GM23338 (cell line): ENCODE measurements at regions not wholly inside any gene's neighbourhood (a gene's known extent, or its start where the extent isn't known, plus 50 kb on each side); places are given as distances from the start of the nearest gene placed in this dataset.

ENCODE experiments used
- ATAC-seq: fragments of 200-7000 bp; cut with Tn5 transposase; 3 replicates; pipeline ENCODE4 v1.9.1; 2020
- DNase-seq: peaks from one replicate; pipeline ENCODE4 v3.0.0-alpha.2; 2015; ENCODE audit warnings: low spot score
- H2AFZ ChIP-seq: fragments of 200-600 bp; sonication (generic); 2 replicates; pipeline ENCODE4 v1.8.0; 2016; ENCODE audit warnings: antibody characterized with exemption, mild to moderate bottlenecking, moderate library complexity
- H3F3A ChIP-seq: fragments of 200-600 bp; sonication (generic); replicated peaks from 2 replicates; pipeline ENCODE4 v1.8.0; 2017; ENCODE audit warnings: antibody characterized with exemption, mixed run types, low read depth
- H3K27ac ChIP-seq: fragments of 200-600 bp; sonication (generic); 2 replicates; pipeline ENCODE4 v1.6.1; 2016; ENCODE audit warnings: low read depth
- H3K27me3 ChIP-seq: fragments of 200-600 bp; sonication (generic); 2 replicates; pipeline ENCODE4 v1.8.0; 2016; ENCODE audit warnings: mild to moderate bottlenecking, mixed run types, moderate library complexity; ENCODE audit not compliant: insufficient read depth
- H3K36me3 ChIP-seq: fragments of 200-600 bp; sonication (generic); 2 replicates; pipeline ENCODE4 v1.8.0; 2016; ENCODE audit warnings: mild to moderate bottlenecking; ENCODE audit not compliant: insufficient read depth
- H3K4me1 ChIP-seq: fragments of 200-600 bp; sonication (generic); 2 replicates; pipeline ENCODE4 v1.8.0; 2016; ENCODE audit warnings: mild to moderate bottlenecking, moderate library complexity; ENCODE audit not compliant: insufficient read depth
- H3K4me2 ChIP-seq: fragments of 200-600 bp; sonication (generic); 2 replicates; pipeline ENCODE4 v1.7.1; 2017; ENCODE audit warnings: mixed run types
- H3K4me3 ChIP-seq: fragments of 200-600 bp; sonication (generic); 2 replicates; pipeline ENCODE4 v1.6.1; 2016; ENCODE audit warnings: mixed run types
- H3K79me2 ChIP-seq: fragments of 200-600 bp; sonication (generic); replicated peaks from 2 replicates; pipeline ENCODE4 v1.8.0; 2017; ENCODE audit warnings: mild to moderate bottlenecking; ENCODE audit not compliant: insufficient read depth
- H3K9me2 ChIP-seq: fragments of 200-600 bp; sonication (generic); 2 replicates; pipeline ENCODE4 v1.8.0; 2017; ENCODE audit not compliant: insufficient read depth
- H4K20me1 ChIP-seq: fragments of 200-600 bp; sonication (generic); replicated peaks from 2 replicates; pipeline ENCODE4 v1.8.0; 2017; ENCODE audit warnings: mild to moderate bottlenecking; ENCODE audit not compliant: insufficient read depth
- H3K27ac Mint-ChIP-seq: 2 replicates; pipeline ENCODE4 v1.8.0; 2020; ENCODE audit warnings: inconsistent platforms, mild to moderate bottlenecking, moderate library complexity, mixed read lengths
- H3K27me3 Mint-ChIP-seq: 3 replicates; pipeline ENCODE4 v1.8.0; 2022; ENCODE audit warnings: low read depth, mild to moderate bottlenecking, moderate library complexity, mixed read lengths, inconsistent platforms; ENCODE audit not compliant: insufficient read depth, poor library complexity
- H3K36me3 Mint-ChIP-seq: 3 replicates; pipeline ENCODE4 v1.8.0; 2021; ENCODE audit warnings: low read depth, mild to moderate bottlenecking, inconsistent platforms, moderate library complexity, mixed read lengths
- H3K4me1 Mint-ChIP-seq: 3 replicates; pipeline ENCODE4 v1.8.0; 2020; ENCODE audit warnings: mild to moderate bottlenecking, inconsistent platforms, mixed read lengths
- H3K4me3 Mint-ChIP-seq: 3 replicates; pipeline ENCODE4 v1.8.0; 2021; ENCODE audit warnings: moderate library complexity, mild to moderate bottlenecking, inconsistent platforms, mixed read lengths
- H3K9me3 Mint-ChIP-seq: 3 replicates; pipeline ENCODE4 v1.8.0; 2020; ENCODE audit warnings: moderate library complexity, mild to moderate bottlenecking, inconsistent platforms, mixed read lengths
- CREB1 ChIP-seq: fragments of 250-450 bp; sonication (Bioruptor Pico); IDR thresholded peaks from 2 replicates; pipeline ENCODE4 v1.5.0; 2020; ENCODE audit warnings: low read depth, mild to moderate bottlenecking, moderate library complexity
- EZH2phosphoT487 ChIP-seq: fragments of 200-600 bp; sonication (generic); IDR thresholded peaks from one replicate; pipeline ENCODE4 v1.8.1; 2018; ENCODE audit warnings: antibody characterized with exemption; ENCODE audit not compliant: unreplicated experiment
- JUNB ChIP-seq: IDR thresholded peaks from one replicate; pipeline ENCODE4 v1.6.1; 2016; ENCODE audit warnings: antibody characterized with exemption; ENCODE audit not compliant: unreplicated experiment
- NANOG ChIP-seq: IDR thresholded peaks from 2 replicates; pipeline ENCODE4 v1.6.1; 2016; ENCODE audit warnings: antibody characterized with exemption, borderline replicate concordance
- POLR2AphosphoS5 ChIP-seq: IDR thresholded peaks from 2 replicates; pipeline ENCODE4 v1.6.1; 2016; ENCODE audit warnings: antibody characterized with exemption, low read depth
- ZNF114 ChIP-seq: fragments of 250-450 bp; sonication (Bioruptor Pico); IDR thresholded peaks from 2 replicates; pipeline ENCODE4 v1.5.0; 2020; ENCODE audit warnings: mild to moderate bottlenecking, moderate library complexity
- TF ChIP-seq, protein P1 (sequence below): fragments of 250-450 bp; sonication (Bioruptor Pico); IDR thresholded peaks from 2 replicates; pipeline ENCODE4 v1.5.0; 2020; ENCODE audit warnings: mild to moderate bottlenecking, moderate library complexity
- TF ChIP-seq, protein P2 (sequence below), 2 experiments: fragments of 200-600 bp in 1 of 2; sonication (generic) in 1 of 2; conservative IDR thresholded peaks; 2 replicates each; pipeline versions ENCODE4 v1.5.1 to v1.6.1; 2016 to 2017; ENCODE audit warnings: antibody characterized with exemption in 2 of 2, low read depth in 2 of 2, mild to moderate bottlenecking in 2 of 2, moderate library complexity in 1 of 2
- TF ChIP-seq, protein P3 (sequence below): IDR thresholded peaks from one replicate; pipeline ENCODE4 v1.6.1; 2018; ENCODE audit warnings: antibody characterized with exemption; ENCODE audit not compliant: unreplicated experiment

DNA sequence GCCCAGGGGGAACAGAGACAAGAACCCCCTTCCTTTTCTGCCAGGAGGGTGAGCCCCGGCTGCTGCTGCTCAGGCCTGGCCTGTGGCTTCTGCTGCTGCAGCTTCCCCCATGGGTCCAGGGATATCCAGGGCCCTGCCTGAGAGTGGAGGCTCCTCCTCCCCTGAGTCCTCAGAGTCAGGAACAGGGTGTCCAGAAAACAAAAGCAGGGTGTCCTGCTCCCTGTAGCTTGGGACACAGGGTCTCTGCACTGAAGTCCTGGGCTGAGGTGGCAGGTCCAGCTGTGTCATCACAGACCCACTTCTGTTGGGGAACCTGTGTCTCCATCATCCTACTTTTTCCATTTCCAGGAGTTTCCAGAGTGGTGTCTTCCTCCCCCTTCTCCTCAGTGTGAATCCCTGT lies 76.1 kb downstream of the ZNF280B start (continued):
- TF ChIP-seq, protein P1, sequence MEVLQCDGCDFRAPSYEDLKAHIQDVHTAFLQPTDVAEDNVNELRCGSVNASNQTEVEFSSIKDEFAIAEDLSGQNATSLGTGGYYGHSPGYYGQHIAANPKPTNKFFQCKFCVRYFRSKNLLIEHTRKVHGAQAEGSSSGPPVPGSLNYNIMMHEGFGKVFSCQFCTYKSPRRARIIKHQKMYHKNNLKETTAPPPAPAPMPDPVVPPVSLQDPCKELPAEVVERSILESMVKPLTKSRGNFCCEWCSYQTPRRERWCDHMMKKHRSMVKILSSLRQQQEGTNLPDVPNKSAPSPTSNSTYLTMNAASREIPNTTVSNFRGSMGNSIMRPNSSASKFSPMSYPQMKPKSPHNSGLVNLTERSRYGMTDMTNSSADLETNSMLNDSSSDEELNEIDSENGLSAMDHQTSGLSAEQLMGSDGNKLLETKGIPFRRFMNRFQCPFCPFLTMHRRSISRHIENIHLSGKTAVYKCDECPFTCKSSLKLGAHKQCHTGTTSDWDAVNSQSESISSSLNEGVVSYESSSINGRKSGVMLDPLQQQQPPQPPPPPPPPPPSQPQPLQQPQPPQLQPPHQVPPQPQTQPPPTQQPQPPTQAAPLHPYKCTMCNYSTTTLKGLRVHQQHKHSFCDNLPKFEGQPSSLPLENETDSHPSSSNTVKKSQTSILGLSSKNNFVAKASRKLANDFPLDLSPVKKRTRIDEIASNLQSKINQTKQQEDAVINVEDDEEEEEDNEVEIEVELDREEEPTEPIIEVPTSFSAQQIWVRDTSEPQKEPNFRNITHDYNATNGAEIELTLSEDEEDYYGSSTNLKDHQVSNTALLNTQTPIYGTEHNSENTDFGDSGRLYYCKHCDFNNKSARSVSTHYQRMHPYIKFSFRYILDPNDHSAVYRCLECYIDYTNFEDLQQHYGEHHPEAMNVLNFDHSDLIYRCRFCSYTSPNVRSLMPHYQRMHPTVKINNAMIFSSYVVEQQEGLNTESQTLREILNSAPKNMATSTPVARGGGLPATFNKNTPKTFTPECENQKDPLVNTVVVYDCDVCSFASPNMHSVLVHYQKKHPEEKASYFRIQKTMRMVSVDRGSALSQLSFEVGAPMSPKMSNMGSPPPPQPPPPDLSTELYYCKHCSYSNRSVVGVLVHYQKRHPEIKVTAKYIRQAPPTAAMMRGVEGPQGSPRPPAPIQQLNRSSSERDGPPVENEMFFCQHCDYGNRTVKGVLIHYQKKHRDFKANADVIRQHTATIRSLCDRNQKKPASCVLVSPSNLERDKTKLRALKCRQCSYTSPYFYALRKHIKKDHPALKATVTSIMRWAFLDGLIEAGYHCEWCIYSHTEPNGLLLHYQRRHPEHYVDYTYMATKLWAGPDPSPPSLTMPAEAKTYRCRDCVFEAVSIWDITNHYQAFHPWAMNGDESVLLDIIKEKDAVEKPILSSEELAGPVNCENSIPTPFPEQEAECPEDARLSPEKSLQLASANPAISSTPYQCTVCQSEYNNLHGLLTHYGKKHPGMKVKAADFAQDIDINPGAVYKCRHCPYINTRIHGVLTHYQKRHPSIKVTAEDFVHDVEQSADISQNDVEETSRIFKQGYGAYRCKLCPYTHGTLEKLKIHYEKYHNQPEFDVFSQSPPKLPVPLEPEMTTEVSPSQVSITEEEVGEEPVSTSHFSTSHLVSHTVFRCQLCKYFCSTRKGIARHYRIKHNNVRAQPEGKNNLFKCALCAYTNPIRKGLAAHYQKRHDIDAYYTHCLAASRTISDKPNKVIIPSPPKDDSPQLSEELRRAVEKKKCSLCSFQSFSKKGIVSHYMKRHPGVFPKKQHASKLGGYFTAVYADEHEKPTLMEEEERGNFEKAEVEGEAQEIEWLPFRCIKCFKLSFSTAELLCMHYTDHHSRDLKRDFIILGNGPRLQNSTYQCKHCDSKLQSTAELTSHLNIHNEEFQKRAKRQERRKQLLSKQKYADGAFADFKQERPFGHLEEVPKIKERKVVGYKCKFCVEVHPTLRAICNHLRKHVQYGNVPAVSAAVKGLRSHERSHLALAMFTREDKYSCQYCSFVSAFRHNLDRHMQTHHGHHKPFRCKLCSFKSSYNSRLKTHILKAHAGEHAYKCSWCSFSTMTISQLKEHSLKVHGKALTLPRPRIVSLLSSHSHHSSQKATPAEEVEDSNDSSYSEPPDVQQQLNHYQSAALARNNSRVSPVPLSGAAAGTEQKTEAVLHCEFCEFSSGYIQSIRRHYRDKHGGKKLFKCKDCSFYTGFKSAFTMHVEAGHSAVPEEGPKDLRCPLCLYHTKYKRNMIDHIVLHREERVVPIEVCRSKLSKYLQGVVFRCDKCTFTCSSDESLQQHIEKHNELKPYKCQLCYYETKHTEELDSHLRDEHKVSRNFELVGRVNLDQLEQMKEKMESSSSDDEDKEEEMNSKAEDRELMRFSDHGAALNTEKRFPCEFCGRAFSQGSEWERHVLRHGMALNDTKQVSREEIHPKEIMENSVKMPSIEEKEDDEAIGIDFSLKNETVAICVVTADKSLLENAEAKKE (CRISPR knock-in tag): no peak
- no peak for TF ChIP-seq JUNB
- TF ChIP-seq, protein P2, sequence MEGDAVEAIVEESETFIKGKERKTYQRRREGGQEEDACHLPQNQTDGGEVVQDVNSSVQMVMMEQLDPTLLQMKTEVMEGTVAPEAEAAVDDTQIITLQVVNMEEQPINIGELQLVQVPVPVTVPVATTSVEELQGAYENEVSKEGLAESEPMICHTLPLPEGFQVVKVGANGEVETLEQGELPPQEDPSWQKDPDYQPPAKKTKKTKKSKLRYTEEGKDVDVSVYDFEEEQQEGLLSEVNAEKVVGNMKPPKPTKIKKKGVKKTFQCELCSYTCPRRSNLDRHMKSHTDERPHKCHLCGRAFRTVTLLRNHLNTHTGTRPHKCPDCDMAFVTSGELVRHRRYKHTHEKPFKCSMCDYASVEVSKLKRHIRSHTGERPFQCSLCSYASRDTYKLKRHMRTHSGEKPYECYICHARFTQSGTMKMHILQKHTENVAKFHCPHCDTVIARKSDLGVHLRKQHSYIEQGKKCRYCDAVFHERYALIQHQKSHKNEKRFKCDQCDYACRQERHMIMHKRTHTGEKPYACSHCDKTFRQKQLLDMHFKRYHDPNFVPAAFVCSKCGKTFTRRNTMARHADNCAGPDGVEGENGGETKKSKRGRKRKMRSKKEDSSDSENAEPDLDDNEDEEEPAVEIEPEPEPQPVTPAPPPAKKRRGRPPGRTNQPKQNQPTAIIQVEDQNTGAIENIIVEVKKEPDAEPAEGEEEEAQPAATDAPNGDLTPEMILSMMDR (conservative IDR thresholded peaks at IDR 0.05; ENCODE audit: low read depth in 2 of 2): no peak

DNA sequence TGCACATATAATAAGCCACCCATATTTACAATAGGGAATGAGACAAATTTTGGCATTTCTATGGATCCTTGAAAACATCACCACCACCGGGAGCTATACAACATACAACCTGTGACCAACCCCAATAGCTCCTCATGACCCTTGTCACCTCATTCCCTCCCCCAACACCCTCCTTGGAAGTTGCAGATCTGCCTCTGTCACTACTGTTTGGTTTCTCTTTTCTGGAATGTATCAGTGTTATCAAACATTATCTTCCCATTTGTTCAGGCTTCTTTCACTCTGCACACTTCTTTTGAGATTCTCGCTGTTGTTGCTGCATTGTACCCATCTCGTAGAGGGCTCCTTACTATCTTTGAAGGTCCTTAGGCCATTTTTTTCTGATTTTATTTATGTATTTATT lies 75.6 kb downstream of the ZNF280B start:
- no peak for TF ChIP-seq EZH2phosphoT487
- no peak for TF ChIP-seq ZNF114 (CRISPR knock-in tag)
- TF ChIP-seq JUNB: no peak
- no peak for TF ChIP-seq NANOG
- TF ChIP-seq, protein P3, sequence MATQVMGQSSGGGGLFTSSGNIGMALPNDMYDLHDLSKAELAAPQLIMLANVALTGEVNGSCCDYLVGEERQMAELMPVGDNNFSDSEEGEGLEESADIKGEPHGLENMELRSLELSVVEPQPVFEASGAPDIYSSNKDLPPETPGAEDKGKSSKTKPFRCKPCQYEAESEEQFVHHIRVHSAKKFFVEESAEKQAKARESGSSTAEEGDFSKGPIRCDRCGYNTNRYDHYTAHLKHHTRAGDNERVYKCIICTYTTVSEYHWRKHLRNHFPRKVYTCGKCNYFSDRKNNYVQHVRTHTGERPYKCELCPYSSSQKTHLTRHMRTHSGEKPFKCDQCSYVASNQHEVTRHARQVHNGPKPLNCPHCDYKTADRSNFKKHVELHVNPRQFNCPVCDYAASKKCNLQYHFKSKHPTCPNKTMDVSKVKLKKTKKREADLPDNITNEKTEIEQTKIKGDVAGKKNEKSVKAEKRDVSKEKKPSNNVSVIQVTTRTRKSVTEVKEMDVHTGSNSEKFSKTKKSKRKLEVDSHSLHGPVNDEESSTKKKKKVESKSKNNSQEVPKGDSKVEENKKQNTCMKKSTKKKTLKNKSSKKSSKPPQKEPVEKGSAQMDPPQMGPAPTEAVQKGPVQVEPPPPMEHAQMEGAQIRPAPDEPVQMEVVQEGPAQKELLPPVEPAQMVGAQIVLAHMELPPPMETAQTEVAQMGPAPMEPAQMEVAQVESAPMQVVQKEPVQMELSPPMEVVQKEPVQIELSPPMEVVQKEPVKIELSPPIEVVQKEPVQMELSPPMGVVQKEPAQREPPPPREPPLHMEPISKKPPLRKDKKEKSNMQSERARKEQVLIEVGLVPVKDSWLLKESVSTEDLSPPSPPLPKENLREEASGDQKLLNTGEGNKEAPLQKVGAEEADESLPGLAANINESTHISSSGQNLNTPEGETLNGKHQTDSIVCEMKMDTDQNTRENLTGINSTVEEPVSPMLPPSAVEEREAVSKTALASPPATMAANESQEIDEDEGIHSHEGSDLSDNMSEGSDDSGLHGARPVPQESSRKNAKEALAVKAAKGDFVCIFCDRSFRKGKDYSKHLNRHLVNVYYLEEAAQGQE: no peak
- TF ChIP-seq, protein P2 (conservative IDR thresholded peaks at IDR 0.05; ENCODE audit: low read depth in 2 of 2): no peak
- no peak for TF ChIP-seq POLR2AphosphoS5
- no peak for TF ChIP-seq CREB1 (CRISPR knock-in tag)
- peaks cover 99% of the 10 kb centered on the region for H3K27me3 Mint-ChIP-seq
- H3K4me1 Mint-ChIP-seq: no peaks in the 10 kb centered on the region; the same call in 2 of the 3 replicates
- Histone ChIP-seq H3K36me3 (no peaks in the 10 kb centered on the region), H3K4me2 (no peak overlapping the region), H4K20me1 (no peaks in the 10 kb centered on the region; the same call in 1 of the 2 replicates), H3F3A (no peaks in the 10 kb centered on the region), H2AFZ (no peak overlapping the region), H3K4me1 (no peaks in the 10 kb centered on the region), H3K27me3 (peaks cover 100% of the 10 kb centered on the region), H3K79me2 (no peaks in the 10 kb centered on the region), H3K9me2 (no peaks in the 10 kb centered on the region), H3K27ac (no peak overlapping the region), H3K4me3 (no peak overlapping the region)
- H3K27ac Mint-ChIP-seq: no peak overlapping the region
- H3K36me3 Mint-ChIP-seq: no peaks in the 10 kb centered on the region
- peaks cover 6% of the 10 kb centered on the region; the same call in 2 of the 3 replicates for H3K9me3 Mint-ChIP-seq
- DNase-seq (no peak), ATAC-seq (no peak)
- H3K4me3 Mint-ChIP-seq: no peak overlapping the region
